Kidney (tissue), 13 donors: ENCODE measurements at regions not wholly inside any gene's neighbourhood (a gene's known extent, or its start where the extent isn't known, plus 50 kb on each side); places are given as distances from the start of the nearest gene placed in this dataset.

ENCODE experiments used
- DNase-seq, 5 donors: peaks; one replicate each; pipeline ENCODE4 v3.0.0-alpha.2; 2013 to 2020
- FAIRE-seq: peaks from 2 replicates; lab custom pipeline; 2012; peaks lifted over from hg19 to GRCh38; lab: Jason Lieb, UNC
- H3K27ac ChIP-seq, 2 donors: one replicate each; pipeline ENCODE4 v1.7.0; 2013; ENCODE audit warnings: low read depth in 2 of 2, low read length in 2 of 2, inconsistent platforms in 1 of 2
- H3K27me3 ChIP-seq: one replicate; pipeline ENCODE4 v1.7.1; 2013; ENCODE audit warnings: low read length, inconsistent platforms; ENCODE audit not compliant: control insufficient read depth, insufficient read depth
- H3K36me3 ChIP-seq, 3 donors: one replicate each; pipeline versions ENCODE4 v1.7.0 to v1.7.1; 2013; ENCODE audit warnings: low read length in 3 of 3, control low read depth in 1 of 3, inconsistent platforms in 1 of 3; ENCODE audit not compliant: insufficient read depth in 3 of 3, control insufficient read depth in 2 of 3
- H3K4me1 ChIP-seq, 3 donors: one replicate each; pipeline versions ENCODE4 v1.7.0 to v1.7.1; 2013; ENCODE audit warnings: low read length in 3 of 3, inconsistent platforms in 1 of 3, low read depth in 1 of 3; ENCODE audit not compliant: control insufficient read depth in 2 of 3, insufficient read depth in 2 of 3
- H3K4me3 ChIP-seq, 3 donors: one replicate each; pipeline versions ENCODE4 v1.7.0 to v1.8.1; 2013; ENCODE audit warnings: low read length in 3 of 3, control low read depth in 1 of 3, inconsistent platforms in 1 of 3
- H3K9ac ChIP-seq, 3 donors: one replicate each; pipeline versions ENCODE4 v1.7.0 to v1.7.1; 2013; ENCODE audit warnings: low read length in 3 of 3, control low read depth in 1 of 3, inconsistent platforms in 1 of 3
- H3K9me3 ChIP-seq, 3 donors: one replicate each; pipeline versions ENCODE4 v1.7.0 to v1.7.1; 2013; ENCODE audit warnings: low read length in 3 of 3, control low read depth in 1 of 3, inconsistent platforms in 1 of 3; ENCODE audit not compliant: control insufficient read depth in 2 of 3, insufficient read depth in 1 of 3
- intact Hi-C: fragments of 100-400 bp; cut with DNase I; formaldehyde crosslinking; loops from one replicate; pipeline ENCODE4 v1.11.1; 2022
- TF ChIP-seq, protein P1 (sequence below): IDR thresholded peaks from 3 replicates; pipeline ENCODE4 v1.5.1; 2012; ENCODE audit warnings: mild to moderate bottlenecking, moderate library complexity, borderline replicate concordance; ENCODE audit not compliant: insufficient read depth; ENCODE audit errors: extremely low read depth
- donor health status: control.
- donor health status: control.
- donor health status: control.
- donor health status: control.
- donor health status: control.
- donor health status: DM: yes; HTN: yes; CAD: no.
- donor health status: Normal renal cell carcinoma (clear cell type).

DNA sequence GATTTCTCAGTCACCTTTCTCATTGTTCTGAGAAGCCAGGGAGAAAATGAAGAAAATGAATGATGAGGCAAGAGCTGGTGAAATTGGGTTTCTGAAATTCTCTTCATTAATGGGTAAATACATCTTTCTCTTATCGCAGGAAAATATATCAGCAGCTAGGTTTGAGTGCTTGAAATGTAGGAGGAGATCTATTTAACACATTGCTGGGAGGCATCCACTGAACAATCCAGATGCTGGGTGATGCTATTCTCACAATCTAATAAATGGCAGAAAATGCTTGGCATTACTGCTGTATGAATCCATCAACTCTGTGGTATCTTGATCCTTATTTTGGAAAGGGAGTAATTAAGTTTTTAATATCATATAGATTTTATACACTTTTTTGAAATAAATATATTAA lies 199.6 kb upstream of the LRP1B start:
- H3K4me3 ChIP-seq, result no peak overlapping the region
- TF ChIP-seq, protein P1, sequence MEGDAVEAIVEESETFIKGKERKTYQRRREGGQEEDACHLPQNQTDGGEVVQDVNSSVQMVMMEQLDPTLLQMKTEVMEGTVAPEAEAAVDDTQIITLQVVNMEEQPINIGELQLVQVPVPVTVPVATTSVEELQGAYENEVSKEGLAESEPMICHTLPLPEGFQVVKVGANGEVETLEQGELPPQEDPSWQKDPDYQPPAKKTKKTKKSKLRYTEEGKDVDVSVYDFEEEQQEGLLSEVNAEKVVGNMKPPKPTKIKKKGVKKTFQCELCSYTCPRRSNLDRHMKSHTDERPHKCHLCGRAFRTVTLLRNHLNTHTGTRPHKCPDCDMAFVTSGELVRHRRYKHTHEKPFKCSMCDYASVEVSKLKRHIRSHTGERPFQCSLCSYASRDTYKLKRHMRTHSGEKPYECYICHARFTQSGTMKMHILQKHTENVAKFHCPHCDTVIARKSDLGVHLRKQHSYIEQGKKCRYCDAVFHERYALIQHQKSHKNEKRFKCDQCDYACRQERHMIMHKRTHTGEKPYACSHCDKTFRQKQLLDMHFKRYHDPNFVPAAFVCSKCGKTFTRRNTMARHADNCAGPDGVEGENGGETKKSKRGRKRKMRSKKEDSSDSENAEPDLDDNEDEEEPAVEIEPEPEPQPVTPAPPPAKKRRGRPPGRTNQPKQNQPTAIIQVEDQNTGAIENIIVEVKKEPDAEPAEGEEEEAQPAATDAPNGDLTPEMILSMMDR, result no peak
- intact Hi-C loops, result no loop called here
- H3K36me3 ChIP-seq, result no peaks in the 10 kb centered on the region
- H3K4me1 ChIP-seq, result no peaks in the 10 kb centered on the region
- H3K9me3 ChIP-seq, result peaks cover 0 to 3% (median 0%) of the 10 kb centered on the region in 3 donors
- no peak overlapping the region for H3K27ac ChIP-seq
- no peak for FAIRE-seq
- H3K27me3 ChIP-seq, result no peaks in the 10 kb centered on the region
- no peak for DNase-seq
- H3K9ac ChIP-seq, result no peak overlapping the region

DNA sequence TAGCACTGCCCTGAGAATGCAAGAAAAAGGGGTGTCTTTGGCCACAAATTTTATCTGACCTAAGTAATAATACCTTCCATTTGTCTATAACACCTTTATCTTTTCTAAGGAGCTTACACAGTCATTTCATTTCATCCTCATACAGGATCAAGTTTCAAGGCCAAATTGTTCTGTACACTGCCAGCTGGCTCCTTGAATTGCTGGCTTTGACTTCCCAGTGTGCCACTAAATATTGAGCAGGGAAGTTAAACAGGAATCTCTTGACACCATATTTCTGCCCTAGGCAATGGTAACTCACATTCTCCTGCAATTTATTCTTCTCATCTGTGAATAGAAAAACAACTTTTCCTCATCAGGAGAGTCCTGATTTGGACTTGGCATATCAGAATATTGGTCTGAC lies 195.1 kb upstream of the LRP1B start:
- FAIRE-seq (no peak), DNase-seq (no peak)
- no peaks in the 10 kb centered on the region for H3K9me3 ChIP-seq
- intact Hi-C loops, result no loop called here
- H3K4me1 ChIP-seq, result no peaks in the 10 kb centered on the region
- TF ChIP-seq, protein P1, result no peak
- no peak overlapping the region for H3K27ac ChIP-seq
- no peak overlapping the region for H3K4me3 ChIP-seq
- H3K27me3 ChIP-seq, result no peaks in the 10 kb centered on the region
- H3K36me3 ChIP-seq, result no peaks in the 10 kb centered on the region
- H3K9ac ChIP-seq, result no peak overlapping the region

DNA sequence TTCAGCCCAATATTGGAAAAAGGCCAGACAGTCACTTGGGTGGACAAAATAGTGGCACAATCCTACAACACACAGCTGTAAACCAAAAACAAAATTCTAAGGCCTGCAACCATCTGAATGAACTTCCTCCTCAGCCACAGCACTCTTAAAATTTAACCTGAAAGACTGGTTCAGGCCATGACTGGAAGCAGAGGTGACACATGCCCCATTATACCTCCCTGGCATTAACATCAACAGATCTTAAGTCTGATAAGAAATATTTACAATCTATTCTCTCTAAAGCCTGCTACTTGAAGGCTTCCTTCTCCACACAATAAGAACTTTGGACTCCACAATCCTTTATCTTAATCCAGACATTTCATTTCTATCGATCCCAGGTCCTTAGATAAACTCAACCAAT lies 192.4 kb upstream of the LRP1B start:
- no peak overlapping the region for H3K9ac ChIP-seq
- no peaks in the 10 kb centered on the region for H3K27me3 ChIP-seq
- TF ChIP-seq, protein P1, result no peak
- H3K36me3 ChIP-seq, result no peaks in the 10 kb centered on the region
- no peak for DNase-seq
- no peaks in the 10 kb centered on the region for H3K4me1 ChIP-seq
- H3K9me3 ChIP-seq, result no peaks in the 10 kb centered on the region
- intact Hi-C loops, result no loop called here
- no peak overlapping the region for H3K4me3 ChIP-seq
- H3K27ac ChIP-seq, result no peak overlapping the region
- no peak for FAIRE-seq

DNA sequence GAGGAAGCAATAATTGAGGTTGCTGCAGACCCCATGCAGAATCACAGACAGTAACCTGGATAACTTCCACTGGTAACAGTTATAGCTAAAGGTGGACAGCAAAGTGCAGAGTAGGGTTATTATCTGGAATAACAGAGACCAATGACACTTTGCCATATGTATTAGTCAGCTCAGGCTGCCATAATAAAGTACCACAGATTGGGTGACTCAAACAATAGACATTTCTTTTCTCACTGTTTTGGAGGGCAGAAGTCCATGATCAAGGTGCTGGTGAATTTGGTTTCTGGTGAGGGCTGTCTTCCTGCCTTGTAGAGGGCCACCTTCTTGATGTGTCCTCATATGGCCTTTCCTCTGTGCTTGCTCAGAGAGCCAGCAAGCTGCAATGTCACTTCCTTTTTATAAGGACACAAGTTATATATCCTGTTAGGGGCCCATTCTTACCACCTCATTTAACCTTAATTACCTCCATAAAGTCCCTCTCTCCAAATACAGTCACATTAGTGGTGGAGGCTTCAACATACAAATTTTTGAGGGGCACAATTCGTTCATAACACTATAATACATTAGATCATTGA lies 191.0 kb upstream of the LRP1B start:
- FAIRE-seq, result no peak

More for the DNA sequence above, 191.0 kb upstream of the LRP1B start:
- H3K27me3 ChIP-seq, result no peaks in the 10 kb centered on the region
- H3K9ac ChIP-seq, result no peak overlapping the region
- no peak overlapping the region for H3K4me3 ChIP-seq
- no peaks in the 10 kb centered on the region for H3K36me3 ChIP-seq
- intact Hi-C loops, result no loop called here
- DNase-seq, result no peak
- H3K9me3 ChIP-seq, result no peaks in the 10 kb centered on the region
- H3K27ac ChIP-seq, result no peak overlapping the region
- no peaks in the 10 kb centered on the region for H3K4me1 ChIP-seq
- TF ChIP-seq, protein P1, result no peak
